H9 (cell line): ENCODE measurements at regions not wholly inside any gene's neighbourhood (a gene's known extent, or its start where the extent isn't known, plus 50 kb on each side); places are given as distances from the start of the nearest gene placed in this dataset.

ENCODE experiments used
- DNase-seq: peaks from one replicate; pipeline ENCODE4 v3.0.0-alpha.2; 2017
- H2AFZ ChIP-seq: one replicate; pipeline ENCODE4 v1.6.1; 2013; ENCODE audit warnings: mild to moderate bottlenecking, low read length, control low read depth, moderate library complexity
- H2AK5ac ChIP-seq: 2 replicates; pipeline ENCODE4 v1.6.1; 2013; ENCODE audit warnings: low read length, control low read depth, mixed read lengths; ENCODE audit not compliant: insufficient read length
- H2BK120ac ChIP-seq: one replicate; pipeline ENCODE4 v1.6.1; 2013; ENCODE audit warnings: low read depth, mild to moderate bottlenecking, low read length, control low read depth, inconsistent platforms; ENCODE audit not compliant: poor library complexity, severe bottlenecking
- H2BK12ac ChIP-seq: 2 replicates; pipeline ENCODE4 v1.6.1; 2013; ENCODE audit warnings: low read length, control low read depth, mixed read lengths, low read depth; ENCODE audit not compliant: insufficient read length
- H2BK15ac ChIP-seq: 2 replicates; pipeline ENCODE4 v1.6.1; 2013; ENCODE audit warnings: low read depth, low read length, control low read depth
- H2BK20ac ChIP-seq: one replicate; pipeline ENCODE4 v1.6.1; 2013; ENCODE audit warnings: low read depth, mild to moderate bottlenecking, low read length, control low read depth, inconsistent platforms; ENCODE audit not compliant: poor library complexity, severe bottlenecking
- H2BK5ac ChIP-seq: 2 replicates; pipeline ENCODE4 v1.6.1; 2013; ENCODE audit warnings: low read length, control low read depth, mixed read lengths; ENCODE audit not compliant: insufficient read length
- H3K14ac ChIP-seq: 2 replicates; pipeline ENCODE4 v1.6.1; 2013; ENCODE audit warnings: low read length, control low read depth; ENCODE audit not compliant: insufficient read depth
- H3K18ac ChIP-seq: 2 replicates; pipeline ENCODE4 v1.6.1; 2013; ENCODE audit warnings: low read depth, mild to moderate bottlenecking, mixed read lengths, low read length, control low read depth; ENCODE audit not compliant: insufficient read length
- H3K23ac ChIP-seq: 2 replicates; pipeline ENCODE4 v1.6.1; 2013; ENCODE audit warnings: low read length, control low read depth, mixed read lengths, low read depth; ENCODE audit not compliant: insufficient read length
- H3K23me2 ChIP-seq: 2 replicates; pipeline ENCODE4 v1.6.1; 2013; ENCODE audit warnings: low read depth, mild to moderate bottlenecking, mixed read lengths, low read length, control low read depth; ENCODE audit not compliant: insufficient read length, poor library complexity, severe bottlenecking
- H3K27ac ChIP-seq: 2 replicates; pipeline ENCODE4 v1.5.1; 2013; ENCODE audit warnings: low read length, control low read depth, mixed read lengths, low read depth; ENCODE audit not compliant: insufficient read length
- H3K27me3 ChIP-seq: 2 replicates; pipeline ENCODE4 v1.6.1; 2013; ENCODE audit warnings: low read length, control low read depth, inconsistent platforms; ENCODE audit not compliant: insufficient read depth
- H3K4ac ChIP-seq: 2 replicates; pipeline ENCODE4 v1.6.1; 2013; ENCODE audit warnings: low read depth, mild to moderate bottlenecking, control low read depth, inconsistent platforms, low read length, moderate library complexity
- H3K4me1 ChIP-seq: 2 replicates; pipeline ENCODE4 v1.6.1; 2013; ENCODE audit warnings: low read length, control low read depth, inconsistent platforms; ENCODE audit not compliant: insufficient read depth
- H3K4me2 ChIP-seq: 2 replicates; pipeline ENCODE4 v1.6.1; 2013; ENCODE audit warnings: low read length, control low read depth, mixed read lengths; ENCODE audit not compliant: insufficient read length, insufficient read depth
- H3K56ac ChIP-seq: 2 replicates; pipeline ENCODE4 v1.6.1; 2013; ENCODE audit warnings: low read depth, mild to moderate bottlenecking, mixed read lengths, low read length, control low read depth; ENCODE audit not compliant: insufficient read length
- H3K79me1 ChIP-seq: 2 replicates; pipeline ENCODE4 v1.6.1; 2013; ENCODE audit warnings: low read depth, mild to moderate bottlenecking, moderate library complexity, low read length, control low read depth, inconsistent platforms; ENCODE audit not compliant: insufficient read depth, poor library complexity, severe bottlenecking
- H3K79me2 ChIP-seq: 2 replicates; pipeline ENCODE4 v1.6.1; 2013; ENCODE audit warnings: low read length, control low read depth, inconsistent platforms; ENCODE audit not compliant: insufficient read depth
- H3K9ac ChIP-seq: 2 replicates; pipeline ENCODE4 v1.6.1; 2013; ENCODE audit warnings: low read length, control low read depth, mixed read lengths; ENCODE audit not compliant: insufficient read length; ENCODE audit errors: extremely low read depth
- H3K9me3 ChIP-seq: one replicate; pipeline ENCODE4 v1.6.1; 2013; ENCODE audit warnings: low read depth, low read length, inconsistent platforms; ENCODE audit not compliant: control insufficient read depth
- H3T11ph ChIP-seq: one replicate; pipeline ENCODE4 v1.6.1; 2013; ENCODE audit warnings: mild to moderate bottlenecking, low read length, control low read depth, inconsistent platforms
- H4K20me1 ChIP-seq: one replicate; pipeline ENCODE4 v1.6.1; 2013; ENCODE audit not compliant: control insufficient read depth, insufficient read length, insufficient read depth
- H4K5ac ChIP-seq: 2 replicates; pipeline ENCODE4 v1.6.1; 2013; ENCODE audit warnings: low read depth, mild to moderate bottlenecking, mixed read lengths, low read length, control low read depth; ENCODE audit not compliant: insufficient read length
- H4K8ac ChIP-seq: replicated peaks from 2 replicates; pipeline ENCODE4 v1.6.1; 2013; ENCODE audit warnings: low read length, control low read depth, mixed read lengths, low read depth; ENCODE audit not compliant: insufficient read length
- H4K91ac ChIP-seq: 2 replicates; pipeline ENCODE4 v1.6.1; 2013; ENCODE audit warnings: low read depth, mild to moderate bottlenecking, moderate library complexity, mixed read lengths, low read length, control low read depth; ENCODE audit not compliant: insufficient read length
- H3K27ac Mint-ChIP-seq, 3 experiments: 2 replicates in 2 of 3; 3 replicates in 1 of 3; pipeline ENCODE4 v1.8.0; 2020 to 2021; ENCODE audit warnings: mixed read lengths in 3 of 3, mild to moderate bottlenecking in 1 of 3, moderate library complexity in 1 of 3
- H3K27me3 Mint-ChIP-seq: 2 replicates; pipeline ENCODE4 v1.8.0; 2021; ENCODE audit warnings: low read depth, mild to moderate bottlenecking, moderate library complexity, mixed read lengths
- H3K36me3 Mint-ChIP-seq, 3 experiments: 2 replicates in 2 of 3; 3 replicates in 1 of 3; pipeline ENCODE4 v1.8.0; 2020 to 2021; ENCODE audit warnings: low read depth in 3 of 3, mixed read lengths in 3 of 3; ENCODE audit not compliant: insufficient read depth in 1 of 3
- H3K4me1 Mint-ChIP-seq, 2 experiments: 2 replicates each; pipeline ENCODE4 v1.8.0; 2020; ENCODE audit warnings: mixed read lengths in 2 of 2
- H3K4me3 Mint-ChIP-seq, 2 experiments: 2 replicates in 1 of 2; 3 replicates in 1 of 2; pipeline ENCODE4 v1.8.0; 2020 to 2021; ENCODE audit warnings: mild to moderate bottlenecking in 2 of 2, mixed read lengths in 2 of 2, moderate library complexity in 1 of 2
- H3K9me3 Mint-ChIP-seq, 2 experiments: 2 replicates in 1 of 2; 3 replicates in 1 of 2; pipeline ENCODE4 v1.8.0; 2020; ENCODE audit warnings: mild to moderate bottlenecking in 2 of 2, mixed read lengths in 2 of 2, moderate library complexity in 1 of 2
- CTCF ChIP-seq: fragments of 200-600 bp; sonication (generic); conservative IDR thresholded peaks from 3 replicates; pipeline ENCODE4 v1.8.0; 2021; ENCODE audit warnings: antibody characterized with exemption, mild to moderate bottlenecking
- WGBS: extraction: QIAGEN DNeasy Blood & Tissue Kit; methylation state at CpG from one replicate; pipeline ENCODE4 v1.1.7; 2013; ENCODE audit warnings: missing lambda C conversion rate, low lambda C conversion rate, mixed read lengths; ENCODE audit not compliant: insufficient read length; ENCODE audit errors: extremely low coverage; 5-methylcytosine and 5-hydroxymethylcytosine counted together

- Mint-ChIP-seq H3K4me1 (peaks cover 16 to 18% of the 10 kb centered on the region in 2 experiments), H3K9me3 (no peaks in the 10 kb centered on the region), H3K4me3 (no peak overlapping the region), H3K27ac (no peak overlapping the region), H3K27me3 (peaks cover 4% of the 10 kb centered on the region), H3K36me3 (peaks cover 0 to 6% (median 5%) of the 10 kb centered on the region in 3 experiments; a peak in 2 of 7 replicates)
- Histone ChIP-seq H4K91ac (no peak overlapping the region), H3K14ac (no peak overlapping the region), H4K8ac (no peak overlapping the region), H3K79me2 (no peaks in the 10 kb centered on the region), H2BK5ac (no peak overlapping the region), H2AK5ac (no peak overlapping the region), H2BK120ac (no peak overlapping the region), H3K18ac (no peak overlapping the region), H2BK20ac (no peak overlapping the region), H3K4me1 (peaks cover 3% of the 10 kb centered on the region; the same call in 1 of the 2 replicates), H3K79me1 (no peaks in the 10 kb centered on the region), H3K27me3 (no peaks in the 10 kb centered on the region), H3K27ac (no peak overlapping the region), H3T11ph (no peak overlapping the region), H2AFZ (no peak overlapping the region), H3K23ac (no peak overlapping the region), H3K23me2 (no peaks in the 10 kb centered on the region), H3K9ac (no peak overlapping the region), H2BK15ac (no peak overlapping the region), H3K4ac (no peak overlapping the region), H3K9me3 (no peaks in the 10 kb centered on the region), H4K20me1 (no peaks in the 10 kb centered on the region), H3K4me2 (no peak overlapping the region), H3K56ac (no peak overlapping the region), H2BK12ac (no peak overlapping the region), H4K5ac (no peak overlapping the region)
- no peak for DNase-seq
- WGBS: no CpG with 5 or more reads among the region's 5 CpGs
- TF ChIP-seq CTCF: no peak
Observed at GRCh38 chr2:64307421-64307820, 146.5 kb upstream of the LGALSL start.
